GM23338 (cell line): ENCODE measurements at regions not wholly inside any gene's neighbourhood (a gene's known extent, or its start where the extent isn't known, plus 50 kb on each side); places are given as distances from the start of the nearest gene placed in this dataset.
A peak's percentile ranks its signal among the peaks of the same experiment; 100 is the strongest.

Source experiments
- ATAC-seq: fragments of 200-7000 bp; cut with Tn5 transposase; 3 replicates; pipeline ENCODE4 v1.9.1; 2020
- DNase-seq: peaks from one replicate; pipeline ENCODE4 v3.0.0-alpha.2; 2015; ENCODE audit warnings: low spot score
- H2AFZ ChIP-seq: fragments of 200-600 bp; sonication (generic); 2 replicates; pipeline ENCODE4 v1.8.0; 2016; ENCODE audit warnings: antibody characterized with exemption, mild to moderate bottlenecking, moderate library complexity
- H3F3A ChIP-seq: fragments of 200-600 bp; sonication (generic); replicated peaks from 2 replicates; pipeline ENCODE4 v1.8.0; 2017; ENCODE audit warnings: antibody characterized with exemption, mixed run types, low read depth
- H3K27ac ChIP-seq: fragments of 200-600 bp; sonication (generic); 2 replicates; pipeline ENCODE4 v1.6.1; 2016; ENCODE audit warnings: low read depth
- H3K27me3 ChIP-seq: fragments of 200-600 bp; sonication (generic); 2 replicates; pipeline ENCODE4 v1.8.0; 2016; ENCODE audit warnings: mild to moderate bottlenecking, mixed run types, moderate library complexity; ENCODE audit not compliant: insufficient read depth
- H3K36me3 ChIP-seq: fragments of 200-600 bp; sonication (generic); 2 replicates; pipeline ENCODE4 v1.8.0; 2016; ENCODE audit warnings: mild to moderate bottlenecking; ENCODE audit not compliant: insufficient read depth
- H3K4me1 ChIP-seq: fragments of 200-600 bp; sonication (generic); 2 replicates; pipeline ENCODE4 v1.8.0; 2016; ENCODE audit warnings: mild to moderate bottlenecking, moderate library complexity; ENCODE audit not compliant: insufficient read depth
- H3K4me2 ChIP-seq: fragments of 200-600 bp; sonication (generic); 2 replicates; pipeline ENCODE4 v1.7.1; 2017; ENCODE audit warnings: mixed run types
- H3K4me3 ChIP-seq: fragments of 200-600 bp; sonication (generic); 2 replicates; pipeline ENCODE4 v1.6.1; 2016; ENCODE audit warnings: mixed run types
- H3K79me2 ChIP-seq: fragments of 200-600 bp; sonication (generic); replicated peaks from 2 replicates; pipeline ENCODE4 v1.8.0; 2017; ENCODE audit warnings: mild to moderate bottlenecking; ENCODE audit not compliant: insufficient read depth
- H3K9me2 ChIP-seq: fragments of 200-600 bp; sonication (generic); 2 replicates; pipeline ENCODE4 v1.8.0; 2017; ENCODE audit not compliant: insufficient read depth
- H4K20me1 ChIP-seq: fragments of 200-600 bp; sonication (generic); replicated peaks from 2 replicates; pipeline ENCODE4 v1.8.0; 2017; ENCODE audit warnings: mild to moderate bottlenecking; ENCODE audit not compliant: insufficient read depth
- H3K27ac Mint-ChIP-seq: 2 replicates; pipeline ENCODE4 v1.8.0; 2020; ENCODE audit warnings: inconsistent platforms, mild to moderate bottlenecking, moderate library complexity, mixed read lengths
- H3K27me3 Mint-ChIP-seq: 3 replicates; pipeline ENCODE4 v1.8.0; 2022; ENCODE audit warnings: low read depth, mild to moderate bottlenecking, moderate library complexity, mixed read lengths, inconsistent platforms; ENCODE audit not compliant: insufficient read depth, poor library complexity
- H3K36me3 Mint-ChIP-seq: 3 replicates; pipeline ENCODE4 v1.8.0; 2021; ENCODE audit warnings: low read depth, mild to moderate bottlenecking, inconsistent platforms, moderate library complexity, mixed read lengths
- H3K4me1 Mint-ChIP-seq: 3 replicates; pipeline ENCODE4 v1.8.0; 2020; ENCODE audit warnings: mild to moderate bottlenecking, inconsistent platforms, mixed read lengths
- H3K4me3 Mint-ChIP-seq: 3 replicates; pipeline ENCODE4 v1.8.0; 2021; ENCODE audit warnings: moderate library complexity, mild to moderate bottlenecking, inconsistent platforms, mixed read lengths
- H3K9me3 Mint-ChIP-seq: 3 replicates; pipeline ENCODE4 v1.8.0; 2020; ENCODE audit warnings: moderate library complexity, mild to moderate bottlenecking, inconsistent platforms, mixed read lengths
- EZH2 ChIP-seq: fragments of 200-600 bp; sonication (generic); IDR thresholded peaks from one replicate; pipeline ENCODE4 v1.8.0; 2017; ENCODE audit warnings: antibody characterized with exemption, mild to moderate bottlenecking, low read depth; ENCODE audit not compliant: unreplicated experiment
- EZH2phosphoT487 ChIP-seq: fragments of 200-600 bp; sonication (generic); IDR thresholded peaks from one replicate; pipeline ENCODE4 v1.8.1; 2018; ENCODE audit warnings: antibody characterized with exemption; ENCODE audit not compliant: unreplicated experiment
- ZNF114 ChIP-seq: fragments of 250-450 bp; sonication (Bioruptor Pico); IDR thresholded peaks from 2 replicates; pipeline ENCODE4 v1.5.0; 2020; ENCODE audit warnings: mild to moderate bottlenecking, moderate library complexity
- ZNF331 ChIP-seq: fragments of 250-450 bp; sonication (Bioruptor Pico); IDR thresholded peaks from 2 replicates; pipeline ENCODE4 v1.5.0; 2020; ENCODE audit warnings: low read depth, mild to moderate bottlenecking, moderate library complexity
- ZNF462 ChIP-seq: fragments of 250-450 bp; sonication (Bioruptor Pico); IDR thresholded peaks from 2 replicates; pipeline ENCODE4 v1.5.0; 2020; ENCODE audit warnings: mild to moderate bottlenecking, moderate library complexity

- no peak for TF ChIP-seq ZNF462 (CRISPR knock-in tag)
- TF ChIP-seq ZNF331 (CRISPR knock-in tag) = no peak
- no peak for TF ChIP-seq ZNF114 (CRISPR knock-in tag)
- no peak for TF ChIP-seq EZH2
These were observed 128.2 kb downstream of the SOX2 start (continued) for GRCh38 chr3:181839916-181840297.

GRCh38 chr3:181844211-181844610 lies 132.5 kb downstream of the SOX2 start:
- peaks cover 8% of the 10 kb centered on the region; the same call in 1 of the 2 replicates for H3K4me1 ChIP-seq
- peak overlapping the region; percentile 70; the same call in 1 of the 2 replicates for H2AFZ ChIP-seq
- no peak overlapping the region for H3K4me3 ChIP-seq
- H3K9me2 ChIP-seq = no peaks in the 10 kb centered on the region
- H3K27me3 ChIP-seq = no peaks in the 10 kb centered on the region
- Mint-ChIP-seq H3K36me3 (no peaks in the 10 kb centered on the region), H3K27me3 (peaks cover 4% of the 10 kb centered on the region), H3K27ac (no peak overlapping the region), H3K4me3 (no peak overlapping the region), H3K9me3 (peaks cover 3% of the 10 kb centered on the region; the same call in 2 of the 3 replicates), H3K4me1 (peaks cover 13% of the 10 kb centered on the region)
- H4K20me1 ChIP-seq = no peaks in the 10 kb centered on the region
- H3K27ac ChIP-seq = no peak overlapping the region
- ATAC-seq (no peak), DNase-seq (no peak)
- no peak for TF ChIP-seq EZH2phosphoT487
- H3K4me2 ChIP-seq = no peak overlapping the region
- no peaks in the 10 kb centered on the region for H3F3A ChIP-seq
- no peaks in the 10 kb centered on the region; the same call in 1 of the 2 replicates for H3K36me3 ChIP-seq
- no peaks in the 10 kb centered on the region for H3K79me2 ChIP-seq
